GM20000 (cell line): ENCODE measurements at regions not wholly inside any gene's neighbourhood (a gene's known extent, or its start where the extent isn't known, plus 50 kb on each side); places are given as distances from the start of the nearest gene placed in this dataset.

Source experiments
- DNase-seq: peaks from one replicate; pipeline ENCODE4 v3.0.0; 2012; ENCODE audit warnings: low spot score
- TF ChIP-seq, protein P1 (sequence below): IDR thresholded peaks from 2 replicates; pipeline ENCODE4 v1.5.1; 2012; ENCODE audit warnings: mild to moderate bottlenecking, control low read depth; ENCODE audit errors: extremely low read depth, missing control alignments

DNA sequence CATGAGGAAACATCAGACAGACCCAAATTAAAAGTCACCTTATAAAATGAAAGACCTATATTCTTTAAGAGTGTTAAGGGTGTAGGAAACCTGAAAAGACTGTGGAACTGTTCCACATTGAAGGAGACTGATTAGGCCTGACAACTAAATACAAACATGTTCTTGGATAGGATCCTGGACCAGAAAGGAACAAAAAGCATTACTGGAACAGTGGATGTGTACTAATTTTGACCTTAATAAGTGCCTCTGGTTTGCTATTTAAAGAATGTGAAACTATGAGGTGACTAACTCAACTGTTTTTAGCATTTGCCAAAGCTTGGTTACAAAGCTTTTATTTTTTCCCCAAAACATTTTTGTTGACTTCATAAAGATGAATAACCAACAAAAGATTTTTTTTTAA lies 340.6 kb downstream of the CAAP1 start:
- DNase-seq: no peak
- TF ChIP-seq, protein P1, sequence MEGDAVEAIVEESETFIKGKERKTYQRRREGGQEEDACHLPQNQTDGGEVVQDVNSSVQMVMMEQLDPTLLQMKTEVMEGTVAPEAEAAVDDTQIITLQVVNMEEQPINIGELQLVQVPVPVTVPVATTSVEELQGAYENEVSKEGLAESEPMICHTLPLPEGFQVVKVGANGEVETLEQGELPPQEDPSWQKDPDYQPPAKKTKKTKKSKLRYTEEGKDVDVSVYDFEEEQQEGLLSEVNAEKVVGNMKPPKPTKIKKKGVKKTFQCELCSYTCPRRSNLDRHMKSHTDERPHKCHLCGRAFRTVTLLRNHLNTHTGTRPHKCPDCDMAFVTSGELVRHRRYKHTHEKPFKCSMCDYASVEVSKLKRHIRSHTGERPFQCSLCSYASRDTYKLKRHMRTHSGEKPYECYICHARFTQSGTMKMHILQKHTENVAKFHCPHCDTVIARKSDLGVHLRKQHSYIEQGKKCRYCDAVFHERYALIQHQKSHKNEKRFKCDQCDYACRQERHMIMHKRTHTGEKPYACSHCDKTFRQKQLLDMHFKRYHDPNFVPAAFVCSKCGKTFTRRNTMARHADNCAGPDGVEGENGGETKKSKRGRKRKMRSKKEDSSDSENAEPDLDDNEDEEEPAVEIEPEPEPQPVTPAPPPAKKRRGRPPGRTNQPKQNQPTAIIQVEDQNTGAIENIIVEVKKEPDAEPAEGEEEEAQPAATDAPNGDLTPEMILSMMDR: no peak

DNA sequence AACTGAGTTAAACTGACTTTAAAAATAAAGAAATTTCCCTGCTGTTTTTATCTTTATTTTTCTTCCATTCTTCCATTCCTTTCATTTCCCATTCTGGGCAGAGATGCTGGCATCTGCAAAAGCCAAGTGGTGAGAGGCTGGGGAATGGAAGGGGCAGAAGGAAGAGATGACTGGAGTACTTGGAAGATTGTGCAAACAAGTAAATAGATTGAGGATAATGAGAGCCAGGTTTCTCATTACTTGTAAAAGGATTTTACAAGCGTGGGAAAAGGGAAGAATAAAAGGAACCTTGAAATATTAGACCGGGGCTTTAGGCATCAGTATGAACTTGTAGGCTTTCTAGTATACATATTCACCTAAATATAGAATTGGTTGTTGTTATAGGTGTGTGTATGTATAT lies 341.2 kb downstream of the CAAP1 start:
- TF ChIP-seq, protein P1: no peak
- DNase-seq: no peak

DNA sequence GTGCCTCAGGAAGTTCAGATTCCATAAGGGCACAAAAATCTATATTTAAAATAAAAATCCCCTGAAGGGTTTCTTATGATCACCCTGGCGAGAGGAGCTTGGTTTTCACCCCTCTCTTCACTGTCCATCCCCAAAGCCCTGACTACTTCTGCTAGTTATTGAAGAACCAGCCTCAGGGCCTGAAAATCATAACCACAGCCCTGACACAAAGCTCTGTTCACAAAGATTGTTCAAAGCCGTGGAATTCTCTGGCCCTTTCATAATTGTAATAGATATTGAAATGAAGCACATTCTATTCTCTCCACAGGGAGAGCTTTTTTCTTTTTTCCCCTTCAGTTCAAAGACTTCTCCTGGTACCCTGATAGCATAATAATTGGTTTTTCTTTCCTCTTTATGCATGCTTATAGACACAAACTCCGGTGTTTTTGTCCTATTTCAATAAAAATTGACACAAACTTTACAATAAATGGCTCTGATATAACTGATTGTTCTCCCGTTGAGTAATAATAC lies 343.8 kb downstream of the CAAP1 start:
- TF ChIP-seq, protein P1: no peak
- no peak for DNase-seq

DNA sequence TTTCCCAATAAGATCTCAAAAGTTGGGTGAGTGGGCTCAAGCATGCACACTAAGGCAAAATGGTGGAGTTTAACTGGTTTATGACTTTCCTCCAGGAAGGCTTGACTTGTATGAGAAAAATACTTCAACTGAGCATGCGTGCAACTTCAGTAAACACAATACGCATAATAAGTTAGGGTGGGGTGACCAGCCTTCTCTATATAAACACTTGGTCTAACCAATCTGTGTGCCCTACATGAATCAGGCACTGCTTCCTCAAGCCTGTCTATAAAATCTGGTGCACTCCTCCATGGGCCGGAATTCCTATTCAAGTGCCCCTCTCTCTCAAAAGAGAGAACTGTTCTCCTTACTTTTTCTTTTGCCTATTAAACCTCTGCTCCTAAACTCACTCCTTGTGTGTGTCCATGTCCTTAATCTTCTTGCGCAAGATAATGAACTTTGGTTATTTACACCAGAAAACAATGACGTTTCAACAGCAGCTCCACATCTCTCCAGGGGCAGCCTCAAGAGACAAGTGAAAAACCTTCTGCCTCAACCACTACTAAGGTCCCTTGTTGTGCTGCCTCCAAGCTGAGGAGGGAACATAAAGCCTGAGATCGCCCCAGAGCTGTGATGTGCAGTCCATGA lies 352.6 kb downstream of the CAAP1 start:
- TF ChIP-seq, protein P1: no peak
- DNase-seq: no peak

DNA sequence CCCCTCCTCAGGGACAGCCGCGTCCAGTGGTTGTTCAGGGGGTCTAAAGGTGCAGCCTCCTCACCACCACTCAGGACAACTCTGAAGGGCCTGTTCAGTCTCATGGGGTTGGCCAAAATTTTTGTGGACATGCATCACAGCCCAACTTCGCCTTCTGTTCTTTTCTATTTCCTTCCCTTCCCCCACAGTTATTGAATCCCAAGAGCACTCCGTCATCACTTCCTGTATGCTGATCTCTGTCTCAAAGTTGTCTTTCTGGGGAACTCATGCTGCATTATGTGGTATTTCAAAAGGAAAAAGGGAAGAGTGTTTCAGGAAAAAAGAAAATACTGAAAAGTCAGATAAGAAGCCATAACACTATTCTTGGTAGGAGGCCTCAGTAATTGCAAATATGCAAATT lies 355.4 kb downstream of the CAAP1 start:
- DNase-seq: no peak
- TF ChIP-seq, protein P1: no peak

DNA sequence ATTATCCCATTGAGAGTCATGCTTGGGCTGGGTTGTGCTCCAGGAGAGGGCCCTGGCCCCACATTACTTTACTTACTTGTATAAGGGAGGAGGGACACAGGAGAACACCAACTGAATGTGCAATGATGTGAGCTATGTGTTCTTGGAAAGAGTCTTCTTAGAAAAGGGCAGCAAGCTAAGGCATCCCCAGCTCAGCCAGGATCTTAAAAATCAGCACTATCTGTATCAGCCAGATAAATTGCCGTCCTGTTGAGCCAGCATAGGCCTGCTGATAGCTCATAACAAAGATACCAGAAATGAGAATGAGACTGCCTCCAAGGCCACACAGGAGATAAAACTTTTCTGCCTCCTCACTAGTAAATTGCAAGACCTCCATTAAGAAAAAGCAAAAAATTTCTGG lies 357.5 kb downstream of the CAAP1 start:
- no peak for DNase-seq
- TF ChIP-seq, protein P1: no peak

DNA sequence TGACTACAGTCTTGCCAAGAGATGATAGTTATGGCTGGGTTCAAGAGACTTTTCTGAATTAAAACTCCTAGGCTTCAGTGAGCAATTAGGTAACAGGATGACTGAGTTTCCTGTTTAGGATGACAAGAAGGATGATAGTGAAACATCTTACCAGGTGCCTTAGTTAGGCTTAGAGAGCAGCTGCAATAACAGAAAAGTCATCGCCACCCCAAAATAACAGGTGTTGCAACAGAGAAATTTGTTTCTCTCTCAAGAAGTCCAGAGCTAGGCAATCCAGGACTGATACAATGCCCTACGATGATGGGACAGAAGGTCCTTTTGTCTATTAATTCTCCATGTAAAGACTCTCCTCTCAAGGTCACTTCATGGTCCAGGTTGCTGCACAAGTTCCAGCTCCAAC lies 361.8 kb downstream of the CAAP1 start:
- TF ChIP-seq, protein P1: no peak
- DNase-seq: no peak
